ENCODE measurements at regions not wholly inside any gene's neighbourhood (a gene's known extent, or its start where the extent isn't known, plus 50 kb on each side); places are given as distances from the start of the nearest gene placed in this dataset.

DNA sequence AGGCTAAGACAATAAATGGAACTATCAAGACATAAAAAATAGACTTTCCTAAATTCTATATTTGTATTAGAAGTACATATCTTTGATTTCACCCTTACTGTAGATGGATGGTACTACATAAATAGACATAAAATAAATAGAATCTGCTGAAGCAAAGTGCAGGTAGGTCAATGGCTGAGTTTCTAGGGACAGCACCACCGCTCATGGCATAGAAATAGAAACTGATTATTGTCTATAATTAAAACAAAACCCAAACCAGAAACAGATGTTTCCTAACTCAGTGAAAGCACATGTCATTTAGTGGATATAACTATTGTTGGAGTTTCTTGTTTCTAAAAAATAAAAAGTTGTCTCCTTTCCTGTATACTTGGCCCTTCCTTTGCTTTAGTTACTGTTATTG, 387.3 kb upstream of the ADGRL3 start:
- H3K36me3 Mint-ChIP-seq: no peaks in the 10 kb centered on the region
- no peak for DNase-seq (ENCODE audit: extremely low spot score, unreplicated experiment)
- H3K4me3 Mint-ChIP-seq: no peak overlapping the region
- no peak overlapping the region for H3K27ac Mint-ChIP-seq
- peaks cover 5% of the 10 kb centered on the region for H3K9me3 Mint-ChIP-seq
- no peaks in the 10 kb centered on the region for H3K27me3 Mint-ChIP-seq
- H3K4me1 Mint-ChIP-seq (ENCODE audit: unreplicated experiment): no peaks in the 10 kb centered on the region
- TF ChIP-seq, protein P1, sequence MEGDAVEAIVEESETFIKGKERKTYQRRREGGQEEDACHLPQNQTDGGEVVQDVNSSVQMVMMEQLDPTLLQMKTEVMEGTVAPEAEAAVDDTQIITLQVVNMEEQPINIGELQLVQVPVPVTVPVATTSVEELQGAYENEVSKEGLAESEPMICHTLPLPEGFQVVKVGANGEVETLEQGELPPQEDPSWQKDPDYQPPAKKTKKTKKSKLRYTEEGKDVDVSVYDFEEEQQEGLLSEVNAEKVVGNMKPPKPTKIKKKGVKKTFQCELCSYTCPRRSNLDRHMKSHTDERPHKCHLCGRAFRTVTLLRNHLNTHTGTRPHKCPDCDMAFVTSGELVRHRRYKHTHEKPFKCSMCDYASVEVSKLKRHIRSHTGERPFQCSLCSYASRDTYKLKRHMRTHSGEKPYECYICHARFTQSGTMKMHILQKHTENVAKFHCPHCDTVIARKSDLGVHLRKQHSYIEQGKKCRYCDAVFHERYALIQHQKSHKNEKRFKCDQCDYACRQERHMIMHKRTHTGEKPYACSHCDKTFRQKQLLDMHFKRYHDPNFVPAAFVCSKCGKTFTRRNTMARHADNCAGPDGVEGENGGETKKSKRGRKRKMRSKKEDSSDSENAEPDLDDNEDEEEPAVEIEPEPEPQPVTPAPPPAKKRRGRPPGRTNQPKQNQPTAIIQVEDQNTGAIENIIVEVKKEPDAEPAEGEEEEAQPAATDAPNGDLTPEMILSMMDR (conservative IDR thresholded peaks at IDR 0.05): no peak

DNA sequence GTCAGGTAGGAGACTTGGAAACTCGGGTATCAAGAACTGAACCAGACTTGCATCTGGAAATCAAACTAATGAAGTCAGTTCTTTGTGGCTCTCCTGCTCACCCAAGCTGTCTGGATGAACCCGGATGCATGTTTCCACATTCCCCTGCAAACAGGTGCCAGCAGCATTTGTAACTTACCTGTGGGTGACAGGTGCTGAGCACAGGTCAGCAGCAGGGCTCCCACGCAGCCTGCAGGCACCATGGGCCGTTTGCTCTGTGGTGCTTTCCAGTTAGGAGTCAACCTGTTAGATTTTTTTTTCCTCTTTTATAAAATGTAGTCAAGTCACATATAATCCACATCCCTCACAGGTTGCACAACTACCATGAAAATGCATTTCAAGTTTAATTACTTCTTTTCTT, 385.6 kb upstream of the ADGRL3 start:
- no peaks in the 10 kb centered on the region for H3K27me3 Mint-ChIP-seq
- DNase-seq (ENCODE audit: extremely low spot score, unreplicated experiment): no peak
- H3K9me3 Mint-ChIP-seq: peaks cover 5% of the 10 kb centered on the region
- no peaks in the 10 kb centered on the region for H3K4me1 Mint-ChIP-seq (ENCODE audit: unreplicated experiment)
- no peaks in the 10 kb centered on the region for H3K36me3 Mint-ChIP-seq
- H3K4me3 Mint-ChIP-seq: no peak overlapping the region
- TF ChIP-seq, protein P1 (conservative IDR thresholded peaks at IDR 0.05): no peak
- no peak overlapping the region for H3K27ac Mint-ChIP-seq

DNA sequence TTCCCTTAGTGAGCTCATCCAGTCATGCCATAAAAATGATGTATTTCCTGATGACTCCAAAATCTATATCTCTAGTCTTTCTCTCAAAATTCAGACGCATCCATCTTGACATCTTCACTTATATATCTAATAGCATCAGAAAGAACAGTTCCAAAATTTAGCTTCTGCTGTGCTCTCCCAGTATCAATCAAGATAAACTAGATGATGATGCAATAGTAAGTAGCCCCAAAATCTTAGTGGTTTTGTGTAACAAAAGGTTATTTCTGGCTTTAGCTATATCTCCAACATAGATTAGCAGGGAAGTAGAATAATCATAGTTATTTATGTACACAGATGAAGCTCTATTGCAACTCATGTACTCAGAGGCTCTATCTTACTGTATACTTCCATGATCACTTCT, 382.5 kb upstream of the ADGRL3 start:
- Mint-ChIP-seq H3K9me3 (no peaks in the 10 kb centered on the region), H3K4me3 (no peak overlapping the region), H3K36me3 (no peaks in the 10 kb centered on the region), H3K27ac (no peak overlapping the region), H3K27me3 (no peaks in the 10 kb centered on the region), H3K4me1 (ENCODE audit: unreplicated experiment) (no peaks in the 10 kb centered on the region)
- DNase-seq (ENCODE audit: extremely low spot score, unreplicated experiment): no peak
- TF ChIP-seq, protein P1 (conservative IDR thresholded peaks at IDR 0.05): no peak

DNA sequence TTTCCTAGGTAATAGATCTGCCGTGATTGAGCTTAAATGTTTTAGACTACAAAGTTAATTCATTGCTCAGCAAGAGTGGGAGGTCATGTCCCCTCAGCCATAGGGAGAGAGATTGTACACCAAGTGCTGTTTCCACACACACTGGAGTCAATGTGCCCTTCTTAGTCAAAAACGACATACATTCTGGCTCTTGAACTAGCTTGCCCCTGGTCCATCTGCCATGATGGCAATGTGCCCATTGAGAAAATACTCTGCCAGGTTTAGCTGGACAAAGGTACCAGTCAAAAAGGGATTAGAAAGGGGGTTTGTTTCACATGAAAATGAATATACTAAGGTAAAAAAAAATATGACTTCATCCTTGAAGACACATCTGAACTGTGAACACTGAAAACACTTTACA, 377.1 kb upstream of the ADGRL3 start:
- Mint-ChIP-seq H3K4me1 (ENCODE audit: unreplicated experiment) (no peaks in the 10 kb centered on the region), H3K27me3 (no peaks in the 10 kb centered on the region), H3K4me3 (no peak overlapping the region), H3K36me3 (no peaks in the 10 kb centered on the region), H3K27ac (no peak overlapping the region), H3K9me3 (no peaks in the 10 kb centered on the region)
- TF ChIP-seq, protein P1 (conservative IDR thresholded peaks at IDR 0.05): no peak
- DNase-seq (ENCODE audit: extremely low spot score, unreplicated experiment): no peak

DNA sequence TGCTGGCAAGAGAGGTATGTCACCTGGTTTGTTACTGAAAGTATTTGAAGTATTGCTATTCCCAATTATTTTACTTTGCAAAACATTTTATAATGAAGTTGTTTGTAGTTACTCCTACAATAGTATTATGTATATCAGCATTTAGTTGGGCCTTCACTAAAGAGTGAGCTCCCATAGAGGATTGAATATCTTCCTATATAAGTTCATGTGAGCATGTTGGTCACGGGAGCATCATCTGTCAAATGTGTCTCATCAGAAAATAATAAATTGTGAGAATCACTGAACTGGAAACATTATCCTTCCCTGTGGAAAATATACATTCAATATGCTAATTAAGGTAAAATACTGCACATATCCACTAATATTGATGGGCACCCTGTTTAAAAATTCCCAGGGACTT, 360.1 kb upstream of the ADGRL3 start:
- no peak overlapping the region for H3K4me3 Mint-ChIP-seq
- no peaks in the 10 kb centered on the region for H3K27me3 Mint-ChIP-seq
- H3K36me3 Mint-ChIP-seq: no peaks in the 10 kb centered on the region
- H3K4me1 Mint-ChIP-seq (ENCODE audit: unreplicated experiment): no peaks in the 10 kb centered on the region
- no peak overlapping the region for H3K27ac Mint-ChIP-seq
- TF ChIP-seq, protein P1 (conservative IDR thresholded peaks at IDR 0.05): no peak
- no peak for DNase-seq (ENCODE audit: extremely low spot score, unreplicated experiment)
- H3K9me3 Mint-ChIP-seq: no peaks in the 10 kb centered on the region

DNA sequence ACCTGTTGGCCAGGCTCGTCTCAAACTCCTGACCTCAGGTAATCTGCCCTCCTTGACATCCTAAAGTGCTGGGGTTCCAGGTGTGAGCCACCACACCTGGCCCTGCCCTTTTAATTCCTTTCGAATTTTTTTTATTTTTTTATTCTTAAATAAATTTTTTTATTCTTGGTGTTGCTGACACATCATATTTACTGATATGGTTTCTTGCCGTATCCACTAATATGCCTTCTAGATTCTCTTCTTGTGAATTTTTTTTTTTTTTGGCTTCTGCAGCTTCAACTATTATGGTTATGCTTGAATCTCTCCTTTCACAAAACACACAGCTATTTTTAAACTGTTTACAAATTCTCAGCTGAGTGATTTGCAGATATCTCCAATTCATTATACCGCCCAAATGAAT, 353.4 kb upstream of the ADGRL3 start:
- Mint-ChIP-seq H3K27ac (no peak overlapping the region), H3K9me3 (no peaks in the 10 kb centered on the region), H3K36me3 (no peaks in the 10 kb centered on the region), H3K4me1 (ENCODE audit: unreplicated experiment) (no peaks in the 10 kb centered on the region), H3K4me3 (no peak overlapping the region), H3K27me3 (no peaks in the 10 kb centered on the region)
- TF ChIP-seq, protein P1 (conservative IDR thresholded peaks at IDR 0.05): no peak
- no peak for DNase-seq (ENCODE audit: extremely low spot score, unreplicated experiment)

Data from type B pancreatic cell (in vitro differentiated cells).